Left kidney (tissue), 1 donor: ENCODE measurements at regions not wholly inside any gene's neighbourhood (a gene's known extent, or its start where the extent isn't known, plus 50 kb on each side); places are given as distances from the start of the nearest gene placed in this dataset.
"Not testable (repeated sequence)": the region's sequence is repeated elsewhere in the genome, so short reads cannot be mapped to it uniquely, and the experiment has no call there.

Source experiments
- DNase-seq: peaks from one replicate; pipeline ENCODE4 v3.0.0-alpha.2; 2013

GRCh38 chr12:4191642-4192041, 81.9 kb upstream of the CCND2 start:
- no peak for DNase-seq

GRCh38 chr12:4191149-4191548, 82.4 kb upstream of the CCND2 start:
- no peak for DNase-seq

GRCh38 chr12:4190366-4191063, 83.0 kb upstream of the CCND2 start:
- DNase-seq = no peak

DNA sequence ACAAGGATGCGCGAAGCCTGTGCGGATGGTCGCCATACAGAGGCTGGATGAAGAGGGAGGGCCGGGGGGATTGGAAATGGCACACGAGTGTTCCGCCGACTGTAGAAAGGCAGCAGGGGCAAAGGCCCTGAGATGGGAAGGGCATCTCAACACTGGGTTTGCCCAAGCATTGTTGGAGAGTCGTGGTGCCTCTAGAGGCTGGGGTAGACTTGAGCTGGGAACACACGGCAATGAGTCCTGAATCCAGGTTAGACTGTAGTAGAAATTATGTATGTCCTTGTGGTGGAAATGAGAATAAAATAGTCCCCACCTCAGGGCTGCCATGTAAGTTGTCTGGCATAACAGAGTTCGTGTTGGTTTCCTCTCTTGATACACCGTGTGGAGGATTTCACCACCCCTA, 83.8 kb upstream of the CCND2 start:
- DNase-seq = no peak

DNA sequence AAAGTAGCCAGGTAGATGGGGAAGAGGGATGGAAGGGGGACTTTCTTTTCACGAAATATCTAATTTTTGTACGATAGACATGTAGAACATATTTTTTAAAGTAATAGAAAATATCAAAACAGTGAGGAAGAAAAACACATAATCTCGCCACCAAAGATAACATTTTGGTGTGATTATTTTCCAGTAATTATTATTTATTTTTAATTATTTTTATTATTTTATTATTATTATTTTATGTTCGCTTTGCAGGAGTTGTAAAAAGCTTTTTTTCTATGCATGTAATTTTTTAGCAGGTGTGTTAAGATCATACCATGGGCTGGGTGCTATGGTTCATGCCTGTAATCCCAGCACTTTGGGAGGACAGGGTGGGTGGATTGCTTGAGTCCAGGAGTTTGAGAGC, 85.6 kb upstream of the CCND2 start:
- DNase-seq = no peak

GRCh38 chr12:4187315-4187714, 86.2 kb upstream of the CCND2 start:
- not testable (repeated sequence) for DNase-seq

- no peak for DNase-seq
Measured at GRCh38 chr12:4178424-4179170, 95.0 kb upstream of the CCND2 start.

GRCh38 chr12:4177262-4177661, 96.3 kb upstream of the CCND2 start:
- no peak for DNase-seq

GRCh38 chr12:4176168-4176567, 97.4 kb upstream of the CCND2 start:
- no peak for DNase-seq

GRCh38 chr12:4174417-4174816, 99.1 kb upstream of the CCND2 start:
- no peak for DNase-seq

DNA sequence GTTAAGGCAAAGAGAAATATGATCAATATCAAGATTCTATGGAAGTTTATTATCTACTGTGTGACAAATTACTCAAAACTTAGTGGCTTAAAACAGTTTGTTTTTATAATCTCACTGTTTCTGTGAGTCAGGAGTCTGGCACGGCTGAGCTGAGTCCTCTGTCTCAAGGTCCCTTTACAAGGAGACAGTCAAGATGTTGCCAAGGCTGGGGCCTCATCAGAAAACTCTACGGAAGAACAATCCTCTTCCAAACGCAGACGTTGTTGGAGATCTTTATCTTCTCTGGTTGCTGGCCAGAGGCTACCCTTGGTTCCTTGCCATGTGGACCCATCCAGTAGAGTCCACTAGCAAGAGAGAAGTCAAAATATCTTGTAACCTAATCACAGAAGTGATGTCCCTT, 100.6 kb upstream of the CCND2 start:
- DNase-seq = no peak

DNA sequence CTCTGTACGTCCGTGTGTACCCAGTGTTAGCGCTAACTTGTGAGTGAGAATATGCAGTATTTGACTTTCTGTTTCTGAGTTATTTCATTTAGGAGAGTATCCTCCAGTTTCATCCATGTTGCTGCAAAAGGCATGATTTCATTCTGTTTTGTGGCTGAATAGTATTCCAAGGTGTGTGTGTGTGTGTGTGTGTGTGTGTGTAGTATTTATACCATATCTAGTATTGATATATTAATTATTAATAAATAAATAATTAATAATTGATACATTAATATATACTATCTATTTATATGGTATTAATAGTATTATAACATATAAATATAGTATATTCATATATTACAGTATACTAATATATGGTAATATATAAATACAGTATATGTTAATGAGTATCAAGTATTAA, 101.8 kb upstream of the CCND2 start:
- no peak for DNase-seq

DNA sequence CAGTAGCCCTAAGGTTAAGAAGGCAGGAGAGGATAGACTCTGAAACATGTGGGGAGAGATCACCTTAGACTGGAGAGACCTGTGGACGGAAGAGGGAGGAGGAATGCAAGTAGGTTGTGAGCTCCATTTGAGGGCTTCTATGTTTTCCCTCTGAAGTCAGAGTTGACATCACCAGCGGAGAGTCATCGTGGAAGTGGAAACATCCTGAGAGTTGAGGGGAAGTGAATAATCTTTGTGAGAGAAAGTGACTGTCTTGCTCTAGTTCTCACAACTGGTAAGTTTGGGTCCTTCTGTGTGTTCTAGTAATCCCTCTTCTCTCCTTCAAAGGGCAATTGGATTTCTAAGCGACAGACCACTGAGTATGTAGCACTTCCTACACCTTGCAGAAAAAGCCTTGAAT, 103.6 kb upstream of the CCND2 start:
- DNase-seq = no peak

DNA sequence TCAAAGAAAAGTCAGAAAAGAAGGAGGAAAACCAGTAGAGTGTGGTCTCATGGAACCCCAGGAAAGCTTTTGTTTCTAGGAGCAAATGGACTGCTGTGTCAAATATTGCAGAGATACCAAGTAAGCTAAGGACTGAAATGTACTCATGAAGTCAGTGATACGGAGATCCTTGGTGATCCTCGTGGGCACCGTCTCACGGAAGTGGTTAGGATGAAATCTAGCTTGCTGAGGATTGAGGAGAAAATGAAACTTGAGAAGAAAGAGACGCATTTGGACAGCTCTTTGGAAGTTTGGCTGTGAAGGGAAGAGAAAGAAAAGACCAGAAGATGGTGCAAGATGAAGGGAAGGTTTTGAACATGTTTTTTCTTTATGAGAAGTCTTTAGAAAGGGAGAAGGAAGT, 104.0 kb upstream of the CCND2 start:
- DNase-seq = no peak

GRCh38 chr12:4168036-4168435, 105.5 kb upstream of the CCND2 start:
- no peak for DNase-seq

DNA sequence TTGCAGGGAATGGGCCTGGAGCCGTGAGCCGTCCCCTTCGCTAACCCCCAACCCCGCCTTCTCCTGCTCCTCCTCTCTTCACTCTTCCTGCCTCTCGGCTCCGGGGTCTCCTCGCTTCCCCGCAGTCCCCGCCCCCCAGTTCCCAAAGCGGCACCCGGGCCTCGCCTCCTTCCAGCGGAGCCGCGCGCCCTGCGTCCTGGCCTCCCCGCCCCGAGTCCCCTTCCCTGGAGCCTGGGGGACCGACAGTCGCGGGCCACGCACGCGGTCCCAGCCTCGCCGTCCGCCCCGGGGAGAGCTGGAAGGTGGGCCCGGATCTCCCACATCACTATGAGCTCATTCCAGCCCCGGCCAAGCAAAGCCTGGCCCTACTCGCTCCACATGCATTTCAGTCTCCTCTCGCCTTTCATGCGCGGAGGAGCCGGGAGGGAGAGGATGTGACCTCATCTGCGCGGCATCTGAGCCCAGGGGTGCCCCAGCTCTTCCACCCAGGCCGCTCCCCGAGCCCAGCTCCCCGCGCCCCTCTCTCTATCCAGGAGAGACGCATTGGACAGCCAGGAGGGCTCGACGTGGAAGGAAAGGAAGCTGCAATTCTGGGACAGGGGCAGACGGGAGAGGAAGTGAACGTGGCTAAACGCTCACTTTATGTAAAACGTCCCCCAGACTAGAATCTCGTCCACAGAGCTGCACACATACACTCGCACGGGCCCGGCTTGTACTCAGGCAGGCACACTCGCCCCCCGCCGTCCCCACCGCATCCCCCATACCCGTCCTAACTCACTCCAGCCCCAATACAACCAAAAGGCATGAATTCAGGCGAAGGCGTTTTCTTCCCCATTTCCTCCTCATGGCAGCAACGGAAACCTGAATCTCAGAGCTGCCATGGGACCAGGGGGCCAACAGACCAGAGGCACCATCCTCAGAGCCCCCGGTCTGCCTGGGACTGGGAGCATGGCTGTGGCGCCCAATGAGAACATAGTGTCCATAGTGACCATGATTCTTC, 108.7 kb upstream of the CCND2 start:
- DNase-seq = peak; percentile 80

- no peak for DNase-seq
Measured at GRCh38 chr12:4164188-4164558, 109.4 kb upstream of the CCND2 start.

GRCh38 chr12:4161718-4162117, 111.8 kb upstream of the CCND2 start:
- no peak for DNase-seq

DNA sequence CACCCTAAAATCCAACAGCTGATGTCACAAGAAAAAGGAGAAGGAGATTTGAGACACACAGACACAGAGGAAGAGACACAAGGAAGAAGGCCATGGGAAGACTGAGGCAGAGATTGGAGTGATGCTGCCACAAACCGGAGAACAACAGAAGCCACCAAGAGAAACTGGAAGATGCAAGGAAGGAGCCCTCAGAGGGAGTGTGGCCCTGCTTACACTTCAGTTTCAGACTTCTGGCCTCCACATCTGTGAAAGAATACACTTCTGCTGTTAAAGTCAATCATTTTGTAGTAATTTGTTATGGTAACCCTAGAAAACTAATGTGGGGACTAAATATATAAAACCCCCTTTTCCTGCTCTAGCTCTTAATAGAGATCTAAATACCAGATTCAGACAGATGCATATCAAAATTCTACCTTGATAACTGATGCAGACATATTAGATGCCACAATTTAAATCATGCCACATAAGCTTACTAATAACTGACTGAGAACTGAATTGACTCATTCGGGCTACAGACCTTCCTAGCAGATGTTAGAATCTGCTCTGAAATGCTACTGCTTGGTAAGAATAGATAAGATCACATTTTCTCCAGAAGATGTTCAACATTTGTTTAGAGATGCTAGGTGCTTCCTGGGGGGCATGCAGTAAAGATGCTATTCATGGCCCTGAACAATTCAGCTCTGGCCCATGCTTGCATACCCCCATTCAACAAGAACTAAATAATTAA, 113.1 kb upstream of the CCND2 start:
- DNase-seq = no peak

DNA sequence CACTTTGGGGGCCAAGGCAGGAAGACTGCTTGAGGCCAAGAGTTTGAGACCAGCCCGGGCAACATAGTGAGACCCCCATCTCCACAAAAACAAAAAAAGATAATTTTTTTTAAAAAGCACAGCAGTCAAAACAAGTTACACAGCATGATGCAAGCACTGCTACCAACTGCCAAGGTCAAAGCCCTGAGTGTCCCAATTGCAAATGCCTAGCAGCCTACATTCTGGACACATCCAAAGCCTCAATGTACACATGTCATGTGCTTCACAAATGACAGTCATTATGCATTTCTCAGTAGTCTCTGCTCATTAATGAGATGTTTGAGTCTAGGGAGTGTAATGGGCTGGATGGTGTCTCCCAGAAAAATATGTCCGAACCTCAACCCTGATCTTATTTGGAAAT, 113.7 kb upstream of the CCND2 start:
- no peak for DNase-seq

- DNase-seq = no peak
Measured at GRCh38 chr12:4158306-4158705, 115.3 kb upstream of the CCND2 start.

- DNase-seq = no peak
Measured at GRCh38 chr12:4157122-4157521, 116.4 kb upstream of the CCND2 start.
